GM18498 (cell line): ENCODE measurements at regions not wholly inside any gene's neighbourhood (a gene's known extent, or its start where the extent isn't known, plus 50 kb on each side); places are given as distances from the start of the nearest gene placed in this dataset.
A peak's percentile ranks its signal among the peaks of the same experiment; 100 is the strongest.
"Not testable (repeated sequence)": the region's sequence is repeated elsewhere in the genome, so short reads cannot be mapped to it uniquely, and the experiment has no call there.

ENCODE experiments used
- ATAC-seq: cut with Tn5 transposase; IDR thresholded peaks from one replicate; pipeline ENCODE4 v1.9.1; 2021; ENCODE audit warnings: mild to moderate bottlenecking, moderate library complexity; ENCODE audit not compliant: unreplicated experiment

DNA sequence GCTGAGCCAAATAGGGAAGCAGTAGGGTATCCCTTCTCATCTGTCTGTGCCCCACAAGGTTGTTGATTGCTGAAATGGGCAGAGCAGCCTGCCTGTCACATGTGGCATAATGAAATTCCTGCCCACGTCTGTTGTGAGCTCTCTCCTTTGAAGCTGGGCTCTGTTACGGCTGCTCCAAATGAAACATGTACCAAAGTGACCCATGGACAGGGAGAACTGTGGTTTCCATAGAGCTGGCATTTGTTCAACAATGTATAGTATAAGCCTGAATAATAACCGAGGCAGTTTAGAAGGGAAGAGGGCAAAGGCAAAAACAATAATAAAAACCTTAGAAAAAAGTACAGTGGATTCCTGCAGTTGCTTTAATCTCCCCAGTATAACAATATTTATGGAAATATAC is 149.7 kb downstream of the LYPLAL1 start:
- ATAC-seq = no peak

DNA sequence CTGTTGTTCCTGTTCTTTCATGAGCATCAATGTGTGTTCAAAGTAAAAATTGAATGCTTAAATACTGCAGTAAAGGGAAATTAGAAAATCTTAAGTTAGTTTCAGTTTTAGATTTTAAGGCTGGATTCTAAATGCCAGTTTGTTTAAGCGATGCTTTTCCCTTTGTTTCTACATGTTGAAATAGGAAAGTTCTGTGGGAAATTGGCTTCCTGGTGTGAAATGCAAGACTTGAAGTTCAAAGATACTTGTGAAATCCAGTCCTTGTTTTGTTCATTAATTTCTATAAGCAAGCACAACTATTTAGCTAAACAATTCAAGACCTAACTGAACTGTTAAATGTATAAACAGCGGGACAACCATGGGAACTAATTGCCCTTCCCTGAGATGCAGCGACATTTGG is 149.1 kb downstream of the LYPLAL1 start:
- ATAC-seq = no peak

DNA sequence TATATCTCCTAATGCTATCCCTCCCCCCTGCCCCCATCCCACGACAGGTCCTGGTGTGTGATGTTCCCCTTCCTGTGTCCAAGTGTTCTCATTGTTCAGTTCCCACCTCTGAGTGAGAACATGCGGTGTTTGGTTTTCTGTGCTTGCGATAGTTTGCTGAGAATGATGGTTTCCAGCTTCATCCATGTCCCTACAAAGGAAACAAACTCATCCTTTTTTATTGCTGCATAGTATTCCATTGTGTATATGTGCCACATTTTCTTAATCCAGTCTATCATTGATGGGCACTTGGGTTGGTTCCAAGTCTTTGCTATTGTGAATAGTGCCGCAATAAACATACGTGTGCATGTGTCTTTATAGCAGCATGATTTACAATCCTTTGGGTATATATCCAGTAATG is 146.9 kb downstream of the LYPLAL1 start:
- ATAC-seq = not testable (repeated sequence)

DNA sequence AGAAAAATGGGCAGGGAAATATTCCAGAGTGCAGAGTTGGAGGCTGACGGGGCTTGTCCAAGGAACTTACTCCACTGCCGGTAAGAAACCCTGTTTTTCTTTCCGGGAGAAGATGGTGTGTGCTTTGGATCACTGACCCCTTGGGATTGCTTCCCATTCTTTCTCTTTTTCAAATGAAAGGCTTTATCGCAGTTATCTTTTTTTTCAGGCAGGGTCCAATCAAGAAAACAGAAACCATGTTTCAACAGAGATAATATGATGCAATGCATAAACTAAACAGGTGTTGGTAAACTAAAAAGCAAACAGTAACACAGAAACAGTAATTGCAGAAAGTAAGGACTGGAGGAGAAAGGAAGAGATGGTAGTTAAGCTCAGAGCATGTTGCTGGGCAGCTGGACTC is 145.1 kb downstream of the LYPLAL1 start:
- no peak for ATAC-seq

DNA sequence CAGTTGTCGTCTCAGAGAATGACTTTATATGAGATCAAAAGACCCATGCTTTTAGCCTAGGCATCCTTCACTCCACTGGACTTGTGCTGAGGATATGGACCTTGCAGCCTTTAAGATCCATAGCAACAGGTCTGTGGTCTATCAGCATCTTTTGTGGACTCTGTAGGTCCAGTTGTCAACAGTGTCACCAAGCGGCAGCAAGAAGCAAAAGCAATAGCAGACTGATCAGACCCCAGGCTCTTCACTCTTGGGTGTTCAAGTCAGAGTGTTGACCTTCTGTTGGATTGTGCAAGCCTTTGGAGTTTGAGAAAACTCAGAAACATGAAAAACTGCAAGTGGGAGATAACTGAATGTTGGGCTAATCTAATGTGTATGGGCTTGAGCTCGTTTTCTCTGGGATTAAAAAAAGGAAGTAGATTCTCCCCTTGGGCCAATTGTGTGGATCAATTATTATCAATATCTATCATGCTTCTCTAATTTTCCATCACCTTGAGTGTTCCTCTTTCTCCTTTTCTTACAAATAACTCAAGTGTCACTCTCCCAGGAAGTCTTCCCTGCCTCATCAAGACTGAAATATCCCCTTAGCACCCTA is 144.2 kb downstream of the LYPLAL1 start:
- peak; percentile 81 for ATAC-seq

DNA sequence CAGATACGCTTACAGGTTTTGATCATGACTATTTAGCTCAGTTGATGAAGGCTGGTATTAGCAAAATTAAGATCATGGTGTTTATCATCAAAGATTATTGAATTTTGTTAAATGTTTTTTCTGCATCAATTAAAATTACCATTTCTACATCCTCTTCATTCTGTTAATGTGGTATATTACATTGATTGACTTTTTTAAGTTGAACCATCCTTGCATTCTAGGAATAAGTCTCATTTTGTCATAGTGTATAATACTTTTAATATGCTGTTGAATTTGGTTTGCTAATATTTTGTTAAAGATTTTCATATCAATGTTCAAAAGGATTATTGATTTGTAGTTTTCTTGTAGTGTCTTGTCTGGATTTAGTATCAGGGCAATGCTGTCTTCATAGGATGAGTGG is 142.4 kb downstream of the LYPLAL1 start:
- no peak for ATAC-seq

DNA sequence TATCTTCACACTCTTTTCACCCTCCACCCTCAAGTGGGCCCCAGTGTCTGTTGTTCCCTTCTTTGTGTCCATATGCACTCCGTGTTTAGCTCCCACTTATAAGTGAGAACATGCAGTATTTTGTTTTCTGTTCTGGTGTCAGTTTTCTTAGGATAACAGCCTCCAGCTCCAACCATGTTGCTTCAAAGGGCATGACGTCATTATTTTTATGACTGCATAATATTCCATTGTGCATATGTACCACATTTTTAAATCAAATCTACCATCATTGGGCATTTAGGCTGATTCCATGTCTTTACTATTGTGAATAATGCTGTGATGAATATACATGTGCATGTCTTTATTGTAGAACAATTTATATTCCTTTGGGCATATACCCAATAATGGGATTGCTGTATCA is 140.3 kb downstream of the LYPLAL1 start:
- ATAC-seq = no peak

DNA sequence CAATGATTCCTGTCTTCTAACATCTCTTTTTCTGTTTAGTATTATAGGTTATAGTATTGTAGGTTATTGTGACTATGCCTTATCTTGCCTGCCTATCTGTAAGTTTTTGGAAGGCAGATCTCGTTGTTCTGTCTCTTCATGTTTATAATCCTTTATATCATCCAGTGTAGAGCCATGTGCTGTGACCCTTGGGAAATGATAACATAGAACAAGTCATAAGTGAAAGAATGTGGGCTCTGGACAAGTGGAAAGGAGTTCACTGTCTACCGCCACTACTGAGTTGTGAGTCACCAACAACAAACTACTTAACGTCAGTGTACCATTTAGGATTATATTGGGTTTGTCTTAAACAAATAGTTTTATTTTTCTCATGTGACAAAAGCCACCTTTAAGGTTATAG is 139.3 kb downstream of the LYPLAL1 start:
- no peak for ATAC-seq

DNA sequence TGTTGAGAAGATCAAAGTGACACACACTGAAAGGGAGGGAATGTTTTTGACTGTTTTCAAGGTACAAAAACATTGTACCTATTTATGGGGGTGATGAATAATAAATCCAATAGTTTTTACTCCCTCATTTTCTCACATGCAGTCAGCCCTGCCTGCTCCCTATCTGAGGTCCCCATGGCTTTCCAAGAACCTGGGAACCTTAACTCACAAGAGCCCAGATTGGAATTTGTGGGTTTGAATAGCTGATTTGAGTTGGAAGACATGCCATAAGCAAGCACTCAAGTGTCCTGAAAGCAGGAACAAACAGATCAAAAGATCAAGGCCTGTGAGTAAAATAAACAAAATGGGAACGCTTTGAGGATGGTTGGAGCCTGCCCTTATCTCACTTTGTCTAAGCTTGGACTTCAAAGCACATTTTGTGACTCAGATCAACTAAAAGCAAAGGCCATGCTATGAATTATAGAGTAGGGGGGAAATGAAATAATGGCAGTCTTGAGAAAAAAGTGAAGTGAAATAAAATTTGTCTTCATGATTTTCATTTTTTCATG is 136.6 kb downstream of the LYPLAL1 start:
- ATAC-seq = no peak

DNA sequence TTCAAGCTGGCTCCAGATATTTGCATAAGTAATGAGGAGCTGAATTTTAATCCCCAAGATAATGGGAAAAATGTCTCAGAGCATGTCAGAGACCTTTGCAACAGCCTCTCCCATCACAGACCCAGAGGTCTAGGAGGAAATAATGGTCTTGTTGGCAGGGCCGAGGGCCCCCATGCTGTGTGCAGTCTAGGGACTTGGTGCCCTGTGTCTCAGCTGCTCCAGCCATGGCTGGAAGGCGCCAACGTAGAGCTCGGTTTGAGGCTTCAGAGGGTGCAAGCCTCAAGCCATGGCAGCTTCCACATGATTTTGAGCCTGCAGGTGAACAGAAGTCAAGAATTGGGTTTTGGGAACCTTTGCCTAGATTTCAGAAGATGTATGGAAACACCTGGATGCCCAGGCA is 134.7 kb downstream of the LYPLAL1 start:
- no peak for ATAC-seq

DNA sequence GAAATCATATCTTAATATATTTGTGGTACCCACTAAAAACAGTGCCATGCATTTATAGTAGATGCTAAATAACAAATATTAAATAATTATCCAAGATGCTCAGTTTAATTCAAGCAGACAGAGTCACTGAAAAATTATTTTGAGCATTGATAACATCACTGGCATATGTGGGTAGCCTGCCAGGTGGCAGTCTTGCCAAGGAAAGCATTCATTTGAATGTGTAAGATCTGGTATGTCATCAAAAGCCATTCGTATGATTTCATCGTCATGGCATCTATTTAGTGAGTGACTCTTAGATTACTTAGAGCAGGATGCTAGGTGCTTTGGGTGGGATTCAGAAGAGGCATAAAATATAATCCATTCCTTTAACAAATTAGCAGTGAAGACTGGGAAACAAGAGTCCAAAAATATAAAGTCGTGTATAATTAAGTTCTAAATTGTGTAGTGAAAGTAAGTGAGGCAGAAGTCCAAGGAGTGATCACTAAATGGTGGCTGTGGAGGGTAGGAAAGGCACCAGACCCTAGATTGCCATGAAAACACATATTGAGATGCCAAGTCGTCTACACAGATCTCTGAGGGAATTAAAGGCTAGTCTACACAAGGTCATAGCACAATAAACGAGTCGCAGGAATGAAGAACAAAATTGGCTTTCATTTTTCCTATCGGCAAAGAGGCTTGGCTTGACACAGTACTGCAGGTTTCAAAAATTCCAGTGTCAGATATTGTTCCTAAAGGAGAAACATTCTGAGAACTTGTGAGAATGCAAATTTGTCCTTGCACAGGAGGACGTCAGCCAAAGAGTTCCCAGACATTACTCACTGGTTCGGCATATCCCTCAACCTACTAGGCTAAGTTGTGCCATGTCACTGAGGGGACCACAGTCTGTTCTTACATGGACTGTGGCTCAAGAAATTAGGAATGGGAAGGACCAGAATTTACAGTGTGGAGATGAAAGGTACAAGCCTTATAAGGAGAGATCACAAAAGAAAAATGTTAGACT is 130.8 kb downstream of the LYPLAL1 start:
- no peak for ATAC-seq

DNA sequence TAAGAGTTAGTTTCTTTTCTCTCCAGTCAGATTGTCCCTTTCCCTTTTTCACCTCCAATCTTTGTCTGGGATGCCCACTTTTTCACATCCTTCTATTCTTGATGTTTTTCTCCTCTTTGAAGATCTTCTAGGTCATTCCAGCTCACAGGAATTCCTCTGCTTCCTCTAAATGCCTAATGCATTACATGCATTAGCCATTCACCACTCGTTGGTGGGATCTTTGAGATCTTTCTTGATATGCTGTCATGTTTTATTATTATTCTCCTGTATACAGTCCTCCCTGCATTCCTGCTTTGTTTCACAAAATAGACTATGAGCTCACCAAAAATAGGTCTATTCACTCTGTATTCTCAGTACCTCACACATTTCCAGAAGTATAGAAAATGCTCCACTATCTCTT is 129.0 kb downstream of the LYPLAL1 start:
- ATAC-seq = no peak

DNA sequence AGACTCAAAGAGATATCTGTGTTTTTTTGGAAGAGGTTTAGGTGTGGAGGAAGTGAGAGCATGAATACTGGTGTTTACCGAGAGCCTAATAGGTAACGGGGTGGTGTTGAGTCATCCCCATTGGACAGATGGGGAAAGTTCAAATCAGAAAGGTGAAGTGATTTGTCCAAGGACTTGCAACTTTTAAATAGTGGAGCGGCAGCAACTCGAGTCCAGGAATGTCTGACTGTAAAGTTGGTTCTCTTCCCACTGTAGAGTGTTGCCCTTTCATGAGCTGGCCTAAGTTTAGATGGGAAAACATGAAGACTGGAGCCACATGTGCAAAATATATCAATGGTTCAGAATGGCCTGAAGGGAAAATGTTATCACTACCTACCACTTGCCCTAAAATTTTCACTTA is 125.7 kb downstream of the LYPLAL1 start:
- no peak for ATAC-seq

DNA sequence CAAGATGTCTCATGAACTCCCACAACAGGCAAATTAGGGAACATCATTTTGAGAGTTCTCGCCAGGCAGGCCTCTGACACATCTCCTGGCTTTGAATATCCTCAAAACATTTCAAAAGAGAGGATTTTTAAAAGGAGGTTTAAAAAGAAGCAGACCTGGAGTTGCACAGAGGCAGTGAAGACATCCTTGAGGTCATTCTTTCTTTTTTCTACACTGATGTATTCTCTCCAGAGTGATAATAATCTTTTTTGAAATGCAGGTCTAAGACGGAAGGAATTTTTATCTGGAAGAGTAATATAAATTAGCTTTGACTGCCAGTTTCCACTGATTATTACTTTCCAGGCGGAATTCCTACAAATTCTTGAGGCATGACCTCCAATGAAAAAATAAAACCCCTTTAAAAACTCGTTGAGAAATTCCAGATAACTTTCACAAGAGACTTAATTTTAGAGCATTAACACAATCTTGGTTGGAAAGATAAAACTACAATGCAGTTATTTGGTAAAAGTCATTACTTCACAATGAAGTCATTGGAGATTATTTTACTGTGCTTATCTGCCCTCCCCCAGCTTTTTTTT is 125.0 kb downstream of the LYPLAL1 start:
- no peak for ATAC-seq

DNA sequence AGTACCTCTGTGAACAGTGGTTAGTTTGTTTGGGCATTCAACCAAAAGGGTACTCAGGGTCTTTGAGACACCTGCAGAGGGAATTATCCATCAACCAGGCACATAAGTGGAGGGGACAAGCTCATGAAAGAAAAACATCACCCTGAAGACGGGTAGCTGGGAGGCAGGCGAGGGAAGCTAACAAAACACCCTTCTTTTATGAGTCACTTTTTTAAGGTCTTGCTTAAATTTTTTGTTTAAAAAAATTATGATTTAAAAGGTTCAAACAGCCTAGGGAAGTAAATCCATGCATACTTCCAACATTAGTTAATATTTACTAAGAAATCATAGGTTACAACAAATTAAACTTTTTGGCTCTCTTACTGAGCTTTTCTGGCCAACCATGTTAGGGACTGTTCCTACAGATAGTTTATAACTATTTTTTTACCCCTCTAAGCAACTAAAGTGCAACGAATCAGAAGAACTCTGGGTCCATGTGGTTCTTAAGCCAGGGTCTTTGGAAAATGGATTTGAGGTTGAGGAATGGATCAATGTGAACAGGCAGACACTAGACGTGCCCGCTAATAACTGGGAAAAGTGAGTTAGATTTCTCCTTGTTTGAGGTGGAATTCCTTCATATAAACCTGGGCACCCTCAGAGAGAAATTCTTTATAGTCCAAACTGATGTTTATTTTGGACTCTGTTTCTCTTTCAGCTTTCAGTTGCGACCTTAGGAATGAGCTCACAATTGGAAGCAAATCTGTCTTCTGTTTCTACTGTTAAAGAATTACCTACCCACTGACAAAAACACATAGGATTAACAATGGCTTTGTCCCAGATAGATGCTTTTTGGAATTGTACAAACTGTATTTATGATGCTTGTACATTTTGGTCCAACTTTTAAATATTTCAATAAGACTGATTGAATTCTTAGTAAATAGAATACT is 123.0 kb downstream of the LYPLAL1 start:
- ATAC-seq = no peak

DNA sequence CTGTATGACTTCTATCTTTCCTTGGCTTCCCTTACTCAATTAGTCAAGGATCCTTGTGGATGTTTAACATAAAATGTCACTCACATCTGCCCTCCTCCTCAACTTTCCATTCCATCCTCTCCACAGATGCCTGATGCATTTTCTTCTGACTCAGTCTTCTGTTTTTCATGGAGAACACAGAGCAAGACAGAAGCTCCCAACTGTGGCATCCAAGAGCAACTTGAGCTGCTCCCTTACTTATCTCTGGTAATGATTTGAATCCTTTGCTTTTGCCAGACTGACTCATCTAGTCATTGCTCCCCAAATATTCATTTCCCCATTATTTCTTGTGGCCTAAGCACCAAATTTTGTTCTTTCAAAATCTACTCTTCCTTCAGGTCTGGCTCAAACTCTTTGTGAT is 120.6 kb downstream of the LYPLAL1 start:
- no peak for ATAC-seq

DNA sequence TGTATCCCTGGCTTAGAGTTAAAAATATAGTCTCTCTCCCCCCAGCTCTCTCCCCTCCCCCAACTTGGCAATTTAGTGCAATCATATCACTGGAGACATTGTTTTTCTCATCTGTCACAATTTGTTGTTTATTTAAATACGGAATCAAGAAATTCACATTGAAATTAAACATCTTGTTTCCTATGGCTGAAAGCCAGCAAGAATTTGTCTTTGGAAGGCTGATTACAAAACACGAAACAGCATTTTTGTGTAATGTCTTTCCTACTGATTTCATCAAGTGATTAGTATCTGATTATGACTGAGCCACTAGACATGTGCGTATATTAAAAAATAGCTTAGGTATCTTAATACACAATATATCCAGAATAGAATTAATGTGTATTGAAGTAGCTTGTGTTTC is 119.7 kb downstream of the LYPLAL1 start:
- ATAC-seq = no peak

DNA sequence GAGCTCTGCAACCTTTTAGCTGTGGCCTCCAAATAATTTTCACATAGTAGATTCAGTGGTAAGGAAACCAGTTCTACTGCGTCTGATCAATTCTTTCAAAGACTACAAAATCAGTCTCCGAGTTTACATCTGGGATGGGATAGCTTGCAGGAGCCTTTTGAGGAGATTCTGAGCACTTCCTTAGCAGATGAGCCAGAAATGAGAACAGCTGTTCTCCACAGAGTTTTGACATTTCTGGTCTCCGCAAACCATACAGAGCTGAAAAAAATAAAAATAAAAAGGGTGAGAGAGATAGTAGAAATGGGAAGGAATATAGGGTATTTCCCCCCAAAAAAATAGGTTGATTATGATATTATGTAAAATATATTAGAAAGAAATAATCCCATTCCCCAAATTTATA is 119.3 kb downstream of the LYPLAL1 start:
- ATAC-seq = no peak

DNA sequence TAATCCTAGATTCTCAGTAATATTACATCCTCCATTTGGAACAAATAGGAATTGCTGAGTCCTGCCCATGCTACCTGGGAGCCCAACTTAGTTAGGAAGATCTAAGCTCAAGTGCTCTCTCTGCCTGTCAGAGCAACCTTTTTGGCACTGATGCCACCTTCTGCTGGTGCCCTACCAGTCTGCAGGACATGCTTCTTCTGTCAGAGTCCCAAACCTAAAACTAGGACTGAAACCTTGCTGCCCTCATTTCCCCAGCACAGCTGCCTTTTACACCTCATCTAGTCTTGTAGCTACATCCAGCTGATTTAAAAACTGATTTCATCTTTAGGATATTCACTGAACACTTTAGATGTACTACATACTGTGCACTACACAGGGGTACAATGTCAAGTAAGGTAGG is 118.7 kb downstream of the LYPLAL1 start:
- no peak for ATAC-seq

DNA sequence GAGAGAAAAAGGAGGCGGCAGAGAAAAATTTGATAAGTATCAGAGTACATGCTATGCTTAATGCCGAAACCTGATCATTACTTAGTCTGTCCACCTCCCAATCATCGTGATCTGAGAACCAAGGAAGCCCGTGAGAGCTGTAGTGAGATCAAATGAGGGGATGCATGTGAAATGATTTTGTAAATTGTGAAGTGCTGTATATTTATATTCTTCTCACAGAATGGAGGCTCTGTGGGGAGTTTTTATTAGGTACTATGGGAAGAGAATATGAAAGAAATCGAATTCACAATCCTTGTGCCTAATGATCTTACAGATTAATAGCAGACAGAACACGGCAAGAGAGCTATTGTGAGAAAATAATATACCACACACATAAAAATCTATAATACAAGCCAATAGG is 115.5 kb downstream of the LYPLAL1 start:
- ATAC-seq = no peak

DNA sequence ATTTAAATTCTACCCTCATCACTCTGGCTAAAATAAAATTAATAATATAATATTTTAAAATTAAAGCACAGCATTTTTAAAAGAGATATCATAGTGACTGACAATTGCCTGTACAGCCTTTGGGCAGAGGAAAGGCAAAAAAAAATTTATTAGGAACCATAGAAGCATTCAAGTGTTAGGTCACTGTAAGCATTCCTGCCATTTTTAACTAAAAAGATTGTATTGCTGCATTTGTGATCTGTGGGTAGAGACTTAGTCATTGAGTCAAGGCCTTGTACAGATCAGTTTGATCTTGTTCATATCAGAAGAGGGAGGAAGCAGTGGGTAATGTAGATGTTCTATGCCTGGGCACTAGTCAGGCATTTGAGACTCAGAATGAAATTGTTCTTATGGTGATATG is 109.9 kb downstream of the LYPLAL1 start:
- no peak for ATAC-seq
